Urothelium cell line (cell line): ENCODE measurements at regions not wholly inside any gene's neighbourhood (a gene's known extent, or its start where the extent isn't known, plus 50 kb on each side); places are given as distances from the start of the nearest gene placed in this dataset.

Experiments
- DNase-seq: peaks from one replicate; pipeline ENCODE4 v3.0.0; 2011; ENCODE audit warnings: low spot score, mixed read lengths
- FAIRE-seq: peaks from 2 replicates; lab custom pipeline; 2011; peaks lifted over from hg19 to GRCh38; lab: Jason Lieb, UNC

- DNase-seq (no peak), FAIRE-seq (no peak)
Observed at GRCh38 chr17:14777291-14777690, 476.4 kb downstream of the HS3ST3B1 start.

- no peak for FAIRE-seq
- DNase-seq, result no peak
Observed at GRCh38 chr17:14776791-14777190, 475.9 kb downstream of the HS3ST3B1 start.

DNA sequence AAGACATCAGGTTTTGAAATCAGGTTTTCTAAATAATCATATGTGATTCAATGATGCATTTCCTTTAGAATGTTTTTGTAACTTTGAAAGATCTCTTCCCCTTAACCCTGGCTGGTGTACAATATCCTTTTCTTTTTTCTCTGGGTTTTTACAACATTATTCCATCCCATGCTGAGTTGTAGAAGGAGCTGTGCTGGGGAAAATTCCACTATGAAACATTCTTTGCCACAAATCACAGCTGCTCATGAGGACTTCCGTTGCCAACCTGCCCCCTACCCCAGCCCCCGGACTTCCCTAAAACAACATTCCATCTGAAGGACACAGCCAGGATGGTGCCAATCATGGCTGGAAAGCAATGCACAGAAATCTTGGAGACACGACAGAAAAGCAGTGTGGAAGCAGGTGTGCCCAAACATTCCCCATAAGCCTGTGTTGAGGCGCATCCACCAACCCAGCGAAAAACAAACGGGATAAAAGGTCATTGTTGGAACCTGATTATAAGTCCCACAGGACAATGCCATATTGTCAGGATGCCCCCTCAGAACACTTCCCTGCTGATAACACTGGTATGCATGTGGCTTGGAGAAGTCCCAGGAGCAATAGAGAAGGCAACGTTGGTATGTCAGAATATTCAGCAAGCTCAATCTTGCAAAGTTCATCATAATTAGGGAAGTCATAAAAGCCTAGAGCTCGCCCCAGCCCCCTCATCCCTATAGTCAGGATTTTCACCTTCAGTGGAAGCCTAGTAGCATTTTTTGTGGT lies 475.0 kb downstream of the HS3ST3B1 start:
- peak; percentile 58 for DNase-seq
- FAIRE-seq, result no peak

GRCh38 chr17:14774774-14775173 lies 473.9 kb downstream of the HS3ST3B1 start:
- FAIRE-seq (no peak), DNase-seq (no peak)

- no peak for FAIRE-seq
- DNase-seq, result no peak
Observed at GRCh38 chr17:14772776-14773175, 471.9 kb downstream of the HS3ST3B1 start.

- DNase-seq (no peak), FAIRE-seq (no peak)
Observed at GRCh38 chr17:14771543-14771942, 470.7 kb downstream of the HS3ST3B1 start.

GRCh38 chr17:14768923-14769322 lies 468.0 kb downstream of the HS3ST3B1 start:
- FAIRE-seq (no peak), DNase-seq (no peak)

DNA sequence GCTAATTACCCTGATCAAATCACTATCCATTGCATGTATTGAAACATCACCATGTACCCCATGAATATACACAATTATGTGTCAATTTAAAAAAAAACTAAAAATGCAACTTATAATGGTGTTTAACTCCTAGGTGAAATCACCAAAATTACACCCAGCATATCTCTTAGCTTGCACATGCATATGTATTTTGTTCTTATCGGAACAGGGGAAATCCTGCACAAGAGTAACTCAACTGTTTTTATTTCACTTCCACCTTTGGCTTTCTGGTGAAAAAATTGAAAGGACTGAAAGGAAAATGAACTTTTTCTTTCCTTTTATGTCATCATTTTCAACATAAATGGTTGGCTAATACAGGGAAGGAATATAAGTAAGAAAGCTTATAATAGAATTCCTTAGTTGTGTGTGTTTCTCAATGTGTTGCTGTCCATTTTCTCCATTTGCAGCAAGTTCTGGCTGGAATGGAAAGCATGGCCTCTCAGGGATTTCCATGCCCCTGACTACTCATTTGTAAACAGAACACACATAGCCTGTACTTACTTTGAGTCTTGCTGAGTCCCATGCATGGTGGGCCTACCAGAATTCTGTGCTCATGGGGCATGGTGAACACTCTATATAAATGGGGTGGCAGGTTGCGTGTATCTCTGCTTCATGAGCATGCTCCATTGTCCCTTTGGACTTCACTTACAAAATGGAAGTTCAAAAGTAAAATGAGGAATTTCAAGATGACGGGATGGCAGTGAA lies 462.0 kb downstream of the HS3ST3B1 start:
- FAIRE-seq (no peak), DNase-seq (no peak)

DNA sequence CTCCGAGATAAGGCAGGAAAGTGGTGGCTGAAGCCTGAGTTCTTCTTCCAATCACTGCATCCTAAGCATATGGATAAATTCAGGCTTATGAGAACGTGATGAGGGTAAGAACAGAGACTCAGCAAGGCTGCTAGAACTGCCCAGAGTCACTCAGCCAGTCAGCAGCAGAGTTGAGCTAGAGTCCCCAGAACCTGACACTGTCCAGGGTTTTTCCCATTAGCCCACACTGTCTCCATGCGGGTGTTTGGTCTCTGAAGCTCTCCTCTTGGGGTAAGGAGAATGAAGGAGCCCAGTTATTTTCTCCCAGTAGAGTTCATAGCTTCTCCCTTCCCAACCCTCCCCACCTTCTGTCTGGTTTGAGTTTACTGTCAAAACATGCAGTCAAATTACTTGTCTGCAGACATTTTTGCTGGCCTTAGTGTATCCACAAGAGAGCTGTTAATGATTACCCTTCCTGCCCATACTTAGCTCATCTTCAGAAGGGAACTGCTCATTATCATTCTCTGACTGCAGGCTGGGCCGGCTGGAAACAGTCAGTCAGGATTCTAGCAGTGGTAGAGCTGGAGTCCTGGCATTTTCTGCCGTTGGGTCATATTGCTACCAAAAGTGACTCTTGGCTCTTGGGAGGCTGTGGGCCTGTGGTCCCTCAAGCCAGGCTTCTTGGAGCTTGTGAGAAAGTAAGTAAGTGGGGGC lies 460.0 kb downstream of the HS3ST3B1 start:
- DNase-seq, result no peak
- FAIRE-seq, result no peak

- FAIRE-seq, result no peak
- DNase-seq, result no peak
Observed at GRCh38 chr17:14760212-14760611, 459.3 kb downstream of the HS3ST3B1 start.

GRCh38 chr17:14759325-14759724 lies 458.4 kb downstream of the HS3ST3B1 start:
- no peak for FAIRE-seq
- no peak for DNase-seq

GRCh38 chr17:14756479-14756878 lies 455.6 kb downstream of the HS3ST3B1 start:
- DNase-seq, result no peak
- no peak for FAIRE-seq

DNA sequence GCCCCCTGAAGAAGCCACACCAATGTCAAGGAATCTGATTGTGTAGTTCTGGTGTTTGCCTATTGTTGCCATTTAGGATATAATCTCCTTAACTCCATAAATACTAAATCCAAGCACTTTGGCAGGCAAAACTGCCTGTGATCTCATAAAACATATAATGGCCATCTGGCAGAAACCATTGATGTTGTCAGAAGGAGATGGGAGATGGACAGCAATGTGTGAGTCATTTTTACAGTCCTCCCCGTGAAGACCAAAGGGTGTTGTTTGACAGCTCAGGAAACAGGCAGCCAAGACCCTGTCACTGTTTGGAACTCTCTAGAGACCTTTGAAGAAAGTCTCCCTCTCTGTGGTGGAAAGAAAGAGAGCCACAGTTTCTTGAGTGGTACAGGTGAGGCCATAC lies 454.1 kb downstream of the HS3ST3B1 start:
- DNase-seq (no peak), FAIRE-seq (no peak)

- no peak for FAIRE-seq
Observed at GRCh38 chr17:14753383-14753782, 452.5 kb downstream of the HS3ST3B1 start.

DNA sequence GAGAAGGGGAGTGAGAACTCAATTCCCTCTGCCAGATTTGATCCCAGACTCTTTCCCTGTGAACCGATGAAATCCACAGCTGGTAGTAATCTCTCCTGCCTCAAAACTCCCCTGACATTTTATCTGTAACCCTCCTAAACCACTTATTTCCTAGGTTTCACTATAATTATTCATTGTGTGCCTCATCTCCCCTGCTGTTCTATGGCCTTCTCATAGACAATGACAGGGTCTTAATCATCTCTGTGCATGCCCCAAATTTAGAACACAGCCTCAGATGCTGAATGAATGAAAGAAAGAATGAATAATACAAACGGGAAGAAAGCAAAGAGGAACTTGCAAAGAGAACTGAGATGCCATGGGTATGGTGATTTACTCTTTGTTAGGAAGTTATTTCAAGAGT lies 451.1 kb downstream of the HS3ST3B1 start:
- no peak for FAIRE-seq

More at GRCh38 chr17:14753383-14753782, 452.5 kb downstream of the HS3ST3B1 start:
- no peak for DNase-seq

GRCh38 chr17:14750866-14751265 lies 450.0 kb downstream of the HS3ST3B1 start:
- DNase-seq (no peak), FAIRE-seq (no peak)

More for the DNA sequence above, 451.1 kb downstream of the HS3ST3B1 start:
- DNase-seq, result no peak

GRCh38 chr17:14749269-14749668 lies 448.4 kb downstream of the HS3ST3B1 start:
- DNase-seq (no peak), FAIRE-seq (no peak)

DNA sequence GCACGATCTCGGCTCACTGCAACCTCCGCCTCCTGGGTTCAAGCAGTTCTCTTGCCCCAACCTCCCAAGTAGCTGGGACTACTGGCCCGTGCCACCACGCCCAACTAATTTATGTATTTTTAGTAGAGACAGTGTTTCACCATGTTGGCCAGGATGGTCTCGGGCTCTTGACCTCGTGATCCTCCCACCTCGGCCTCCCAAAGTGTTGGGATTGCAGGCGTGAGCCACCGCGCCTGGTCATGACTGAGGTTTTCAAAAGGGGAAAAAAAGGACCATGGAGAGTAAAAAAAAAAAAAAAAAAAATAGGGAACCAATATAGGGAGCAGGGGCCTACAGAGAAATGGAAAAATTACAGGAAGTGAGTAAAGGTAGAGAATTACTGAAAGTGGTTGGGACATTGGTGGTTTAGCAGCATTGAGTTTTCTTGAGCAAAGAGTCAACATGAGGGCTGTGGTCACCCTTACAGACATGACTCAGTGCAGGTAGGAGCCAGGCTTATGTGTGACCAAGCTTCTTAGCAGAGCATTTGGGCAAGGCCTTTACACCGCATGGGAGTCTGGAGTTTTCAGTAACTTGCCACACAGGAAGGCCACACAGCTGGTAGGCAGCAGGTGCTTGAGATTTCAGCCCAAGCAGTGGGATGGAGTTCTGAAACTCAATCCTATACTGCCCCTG lies 447.3 kb downstream of the HS3ST3B1 start:
- DNase-seq, result peak; percentile 27
- FAIRE-seq, result no peak

DNA sequence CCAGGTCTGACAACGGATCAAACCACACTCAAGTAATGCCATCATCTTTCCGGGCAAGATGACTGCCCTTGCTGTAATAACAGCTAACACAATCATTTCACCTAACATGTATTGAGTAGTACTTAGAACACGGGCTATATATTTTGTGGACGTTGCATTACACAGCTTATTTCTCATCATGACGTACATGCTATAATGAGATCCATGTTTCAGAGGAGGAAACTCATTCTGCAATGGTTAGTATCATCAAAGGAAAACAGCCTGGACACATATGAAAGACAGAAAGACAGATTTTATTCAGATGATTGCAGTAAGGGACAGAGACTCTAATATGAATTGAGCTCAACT lies 446.7 kb downstream of the HS3ST3B1 start:
- no peak for DNase-seq

GRCh38 chr17:14746822-14747602 lies 446.1 kb downstream of the HS3ST3B1 start:
- DNase-seq, result no peak
- FAIRE-seq, result no peak

More for the DNA sequence above, 446.7 kb downstream of the HS3ST3B1 start:
- FAIRE-seq, result no peak
